GM19043 (cell line): ENCODE measurements at regions not wholly inside any gene's neighbourhood (a gene's known extent, or its start where the extent isn't known, plus 50 kb on each side); places are given as distances from the start of the nearest gene placed in this dataset.
"Not testable (repeated sequence)": the region's sequence is repeated elsewhere in the genome, so short reads cannot be mapped to it uniquely, and the experiment has no call there.

Experiments
- ATAC-seq: cut with Tn5 transposase; IDR thresholded peaks from one replicate; pipeline ENCODE4 v1.9.1; 2021; ENCODE audit warnings: low read depth; ENCODE audit not compliant: unreplicated experiment

- no peak for ATAC-seq
These were observed 121.1 kb downstream of the PDCD6IP start for GRCh38 chr3:33919312-33920120.

- no peak for ATAC-seq
These were observed 122.1 kb downstream of the PDCD6IP start for GRCh38 chr3:33920511-33920910.

GRCh38 chr3:33921608-33922007 lies 123.2 kb downstream of the PDCD6IP start:
- no peak for ATAC-seq

GRCh38 chr3:33926998-33927605 lies 128.7 kb downstream of the PDCD6IP start:
- ATAC-seq = no peak

DNA sequence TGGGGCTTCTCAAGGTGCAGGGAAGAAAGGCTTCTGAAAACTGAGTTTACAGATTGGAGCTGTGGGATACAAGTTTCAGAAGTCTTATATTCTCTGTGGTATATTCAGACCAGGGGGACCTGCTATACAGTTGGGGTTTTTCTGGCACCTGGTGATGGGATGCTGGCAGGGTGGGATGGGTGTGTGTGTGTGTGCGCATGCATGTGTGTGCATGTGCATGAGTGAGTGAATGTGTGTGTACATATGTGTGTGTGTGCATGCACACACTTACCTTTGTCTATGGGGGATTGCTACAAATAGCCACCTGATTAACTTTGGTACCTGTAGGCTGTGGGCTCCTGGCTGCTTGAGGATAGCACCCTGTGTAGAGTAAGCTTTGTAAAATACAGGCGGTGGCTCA lies 131.4 kb downstream of the PDCD6IP start:
- no peak for ATAC-seq

GRCh38 chr3:33931512-33931911 lies 133.1 kb downstream of the PDCD6IP start:
- ATAC-seq = no peak

DNA sequence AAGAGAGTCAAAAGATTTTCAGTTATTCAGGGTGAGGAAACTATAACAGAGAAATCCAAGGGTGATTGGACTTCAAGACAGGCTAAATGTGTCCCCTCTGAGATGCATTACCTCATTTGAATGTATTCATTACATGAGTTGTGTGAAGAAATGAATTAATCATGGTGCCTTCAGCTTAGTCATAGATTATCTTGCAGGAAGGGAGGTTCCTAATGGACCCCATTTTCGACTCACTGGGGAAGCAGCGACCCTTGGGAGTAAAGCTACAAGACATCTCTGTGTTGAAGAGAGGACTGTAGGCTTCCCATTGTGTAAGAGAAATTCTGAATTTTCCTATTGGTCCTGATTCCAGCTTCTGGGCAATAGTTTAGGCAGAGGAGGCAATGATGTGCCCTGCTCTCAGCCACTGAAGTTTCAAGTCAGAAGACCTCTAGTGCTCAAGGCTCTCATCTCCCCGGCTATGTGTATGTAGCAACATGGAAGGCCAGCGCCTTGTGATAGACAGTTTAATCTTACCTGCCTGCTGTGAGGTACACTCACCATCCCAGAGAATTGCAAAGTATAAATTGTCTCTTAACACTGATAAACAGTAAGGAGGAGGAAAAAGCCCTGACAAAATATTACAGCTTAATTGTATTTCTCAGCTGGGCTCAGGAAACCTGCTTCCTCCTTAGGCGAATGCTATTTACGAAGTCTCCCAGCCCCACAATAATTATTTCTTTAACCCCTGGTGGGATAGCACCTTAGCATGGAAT lies 133.8 kb downstream of the PDCD6IP start:
- ATAC-seq = no peak

- no peak for ATAC-seq
These were observed 137.9 kb downstream of the PDCD6IP start for GRCh38 chr3:33936171-33936920.

- ATAC-seq = no peak
These were observed 138.6 kb downstream of the PDCD6IP start for GRCh38 chr3:33936921-33937525.

GRCh38 chr3:33937628-33938027 lies 139.2 kb downstream of the PDCD6IP start:
- no peak for ATAC-seq

GRCh38 chr3:33940149-33940548 lies 141.7 kb downstream of the PDCD6IP start:
- no peak for ATAC-seq

GRCh38 chr3:33940736-33941135 lies 142.3 kb downstream of the PDCD6IP start:
- ATAC-seq = no peak

DNA sequence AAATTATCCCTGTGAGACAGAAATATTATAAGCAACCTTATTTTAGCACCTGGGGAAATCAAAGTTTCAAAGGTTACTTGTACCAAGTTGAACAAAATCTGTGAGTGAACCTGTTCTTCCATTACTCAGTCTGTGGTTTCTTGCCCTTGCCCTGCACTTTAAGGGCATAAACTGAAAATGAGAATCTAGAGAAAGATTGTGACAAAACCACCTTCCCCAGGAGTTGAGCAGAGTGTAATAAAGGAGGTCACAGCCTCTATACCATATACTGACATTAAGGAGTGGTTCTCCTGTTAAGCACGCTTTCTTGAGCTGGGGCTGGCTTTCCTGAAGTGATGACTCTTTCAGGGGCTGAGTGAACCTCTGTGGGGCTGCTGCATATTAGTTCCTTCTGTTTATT lies 143.4 kb downstream of the PDCD6IP start:
- no peak for ATAC-seq

- ATAC-seq = no peak
These were observed 144.2 kb downstream of the PDCD6IP start for GRCh38 chr3:33942483-33943150.

DNA sequence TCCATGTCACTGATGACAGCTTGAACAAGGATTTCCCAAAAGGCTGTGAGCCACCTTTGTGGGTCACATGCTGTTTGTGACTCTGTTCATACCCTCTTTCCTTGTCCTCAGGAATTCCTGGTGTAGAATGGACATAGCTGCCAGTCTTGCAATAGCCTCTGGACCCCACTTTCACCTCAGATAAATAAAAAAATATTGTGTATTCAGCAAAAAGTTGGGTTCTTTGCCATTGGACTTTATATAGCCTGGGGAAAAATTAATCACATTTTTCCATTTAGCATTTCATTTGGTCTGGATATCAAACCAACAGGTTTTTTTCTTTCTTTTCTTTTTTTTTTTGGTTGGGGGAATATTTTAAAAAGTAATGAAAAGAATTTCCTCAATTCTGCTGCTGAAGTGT lies 144.8 kb downstream of the PDCD6IP start:
- ATAC-seq = no peak

- ATAC-seq = not testable (repeated sequence)
These were observed 148.2 kb downstream of the PDCD6IP start for GRCh38 chr3:33946612-33947011.

DNA sequence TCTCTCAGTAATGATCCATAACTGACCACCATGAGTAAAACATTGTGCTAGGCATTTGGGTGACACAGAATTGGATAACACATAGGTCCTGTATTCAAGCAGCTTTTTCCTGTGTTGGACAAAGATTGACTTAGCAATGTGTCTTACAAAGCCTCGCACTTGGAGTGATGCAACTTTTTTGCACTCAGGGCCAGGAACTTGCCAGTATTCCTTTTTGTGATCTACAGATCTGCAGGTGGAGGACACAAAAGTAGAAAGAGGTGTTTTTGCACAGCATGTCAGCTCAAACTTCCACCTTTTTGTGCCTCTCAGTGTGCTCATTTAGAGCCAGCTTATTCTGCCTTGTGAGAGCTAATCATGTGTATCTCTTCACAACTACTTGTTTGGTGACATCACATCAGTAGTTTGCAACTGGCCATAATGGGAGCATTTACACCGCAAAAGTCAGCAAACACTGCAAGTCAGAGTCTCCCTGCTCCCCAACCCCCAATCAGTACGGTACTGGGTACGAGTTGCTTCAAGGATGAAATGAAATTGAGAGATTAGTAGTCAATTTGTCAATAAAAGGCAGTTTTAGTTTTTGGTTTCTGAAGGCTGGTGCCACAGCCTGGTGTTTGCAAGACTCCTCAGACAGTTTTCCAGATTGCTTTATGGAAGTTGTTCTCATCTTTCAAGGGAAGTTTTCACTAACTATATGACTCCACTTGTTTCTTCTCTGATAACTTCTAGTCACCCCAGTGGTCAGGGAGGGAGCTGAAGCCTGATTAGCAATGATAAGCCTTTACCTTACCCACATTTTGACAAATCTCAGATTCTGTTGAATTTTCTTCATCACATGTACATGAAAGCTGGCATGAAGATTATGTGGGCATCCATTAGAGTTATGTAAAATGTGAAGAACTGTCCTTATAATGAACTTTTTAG lies 149.1 kb downstream of the PDCD6IP start:
- no peak for ATAC-seq

- no peak for ATAC-seq
These were observed 150.6 kb downstream of the PDCD6IP start for GRCh38 chr3:33949074-33949473.

DNA sequence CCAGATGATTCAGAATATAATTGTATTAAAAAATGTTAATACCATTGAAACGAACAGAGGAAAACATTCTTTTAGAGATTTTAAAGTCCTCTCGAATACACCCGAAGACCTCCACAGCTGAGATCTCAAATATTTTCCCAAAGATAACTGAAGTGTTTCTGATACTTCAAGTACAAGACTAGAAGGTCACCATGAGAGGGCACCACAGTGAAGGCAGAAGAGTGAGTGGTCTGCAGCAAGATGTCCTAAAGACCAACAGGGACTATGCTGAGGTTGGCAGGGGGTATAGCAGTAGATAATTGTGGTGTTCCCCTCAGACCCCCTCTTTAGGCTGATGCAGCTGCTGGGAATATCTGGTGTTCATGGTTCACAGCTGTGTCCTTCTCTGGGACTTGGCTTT lies 156.5 kb downstream of the PDCD6IP start:
- no peak for ATAC-seq
